T-helper 1 cell (primary cell): ENCODE measurements at regions not wholly inside any gene's neighbourhood (a gene's known extent, or its start where the extent isn't known, plus 50 kb on each side); places are given as distances from the start of the nearest gene placed in this dataset.

Experiments
- DNase-seq, 5 donors: peaks; one replicate each; pipeline ENCODE4 v3.0.0-alpha.2; 2012 to 2020

DNA sequence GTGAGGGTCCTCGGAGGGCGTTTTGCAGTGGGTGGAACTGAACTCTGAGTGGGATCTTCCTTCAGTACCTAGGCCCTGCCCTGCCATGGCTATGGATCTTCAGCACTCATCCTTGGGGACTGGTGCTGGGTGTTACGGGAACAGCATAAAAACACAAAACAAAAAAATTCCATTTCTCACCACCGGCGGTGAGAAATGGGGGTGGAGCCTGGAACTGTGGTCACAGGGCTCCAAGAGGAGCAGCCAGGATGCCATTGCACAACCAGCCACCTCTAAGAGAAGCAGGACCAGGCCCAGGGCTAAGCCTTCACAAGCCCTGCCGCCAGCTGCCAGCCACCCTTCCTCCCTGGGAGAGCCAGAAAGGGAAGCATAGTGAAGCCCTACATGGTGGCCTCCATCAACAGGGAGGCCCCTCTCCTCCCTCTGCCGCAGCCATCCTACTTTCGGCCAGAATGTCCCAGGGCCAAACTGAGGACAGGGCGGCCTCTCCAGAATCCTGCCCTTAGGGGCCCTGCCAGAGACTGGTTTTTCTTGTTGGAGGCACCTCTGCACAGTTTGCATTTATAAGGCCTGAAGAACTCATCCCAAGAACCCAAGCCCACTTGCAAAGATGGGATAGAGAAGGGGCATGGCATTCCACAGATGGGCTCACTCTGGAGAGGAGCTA, 76.5 kb downstream of the VCPKMT start:
- no peak for DNase-seq

DNA sequence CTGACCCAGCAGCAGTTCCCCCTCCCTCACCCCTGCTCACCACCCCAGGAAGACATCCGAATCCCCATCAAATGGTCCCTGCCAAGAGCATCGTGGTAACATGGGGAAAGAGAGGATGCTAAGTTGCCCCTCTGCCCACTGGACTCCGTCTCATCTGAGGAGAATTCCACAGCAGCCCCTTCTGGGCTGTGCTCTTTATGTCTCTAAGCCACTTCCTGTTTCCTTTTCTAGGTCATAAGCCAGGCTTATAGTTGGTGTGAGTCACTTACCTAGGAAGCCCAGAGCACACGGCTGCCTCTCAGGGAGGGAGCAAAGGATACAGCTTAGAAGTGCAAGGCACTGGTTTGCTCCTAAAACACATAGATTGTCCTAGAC, 76.0 kb downstream of the VCPKMT start:
- DNase-seq: peak in 2 of 5 donors; percentile 10 to 81

DNA sequence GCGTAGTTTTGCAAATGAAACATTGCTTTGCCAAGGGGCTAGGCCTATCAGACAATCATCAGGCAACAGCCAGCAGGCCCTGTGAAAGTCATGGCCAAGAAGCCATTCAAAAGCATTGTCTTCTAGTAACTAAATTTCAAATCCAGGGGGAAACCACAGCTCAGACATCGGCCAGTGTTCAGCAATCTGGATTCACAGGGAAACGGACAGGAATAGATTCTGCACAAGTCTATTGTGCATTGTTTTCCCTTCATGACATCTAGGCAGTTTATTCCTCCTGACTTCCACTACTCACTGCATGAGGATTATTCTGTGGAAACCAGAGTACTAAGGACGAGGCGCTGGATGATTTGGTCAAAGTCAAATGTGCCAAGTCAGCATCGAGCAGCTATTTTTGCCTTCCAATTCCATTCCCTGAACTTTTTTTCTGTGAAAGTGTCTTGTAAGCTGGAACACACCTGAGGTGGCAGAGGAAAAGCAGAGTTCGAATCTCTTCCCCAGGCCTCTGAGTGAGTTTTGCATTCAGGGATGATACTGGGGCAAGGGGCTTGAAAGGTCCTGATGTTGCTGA, 75.4 kb downstream of the VCPKMT start:
- no peak for DNase-seq

DNA sequence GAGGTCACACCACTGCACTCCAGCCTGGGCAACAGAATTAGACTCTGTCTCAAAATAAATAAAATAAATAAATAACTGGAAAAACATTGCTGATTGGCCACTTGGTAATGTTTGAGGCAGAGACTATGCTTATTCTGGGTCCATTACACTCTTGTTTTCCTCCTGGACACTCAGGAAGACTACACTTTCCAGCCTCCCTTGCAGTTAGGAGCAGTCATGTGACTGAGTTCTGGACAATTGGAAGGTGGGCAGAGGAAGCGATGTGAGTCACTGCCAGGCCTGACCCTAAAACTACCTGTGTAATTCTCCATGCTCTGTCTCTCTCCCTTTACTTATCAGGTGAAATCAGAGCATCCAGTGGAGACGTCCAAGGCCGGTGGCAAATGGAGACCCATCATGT, 74.4 kb downstream of the VCPKMT start:
- DNase-seq: no peak

DNA sequence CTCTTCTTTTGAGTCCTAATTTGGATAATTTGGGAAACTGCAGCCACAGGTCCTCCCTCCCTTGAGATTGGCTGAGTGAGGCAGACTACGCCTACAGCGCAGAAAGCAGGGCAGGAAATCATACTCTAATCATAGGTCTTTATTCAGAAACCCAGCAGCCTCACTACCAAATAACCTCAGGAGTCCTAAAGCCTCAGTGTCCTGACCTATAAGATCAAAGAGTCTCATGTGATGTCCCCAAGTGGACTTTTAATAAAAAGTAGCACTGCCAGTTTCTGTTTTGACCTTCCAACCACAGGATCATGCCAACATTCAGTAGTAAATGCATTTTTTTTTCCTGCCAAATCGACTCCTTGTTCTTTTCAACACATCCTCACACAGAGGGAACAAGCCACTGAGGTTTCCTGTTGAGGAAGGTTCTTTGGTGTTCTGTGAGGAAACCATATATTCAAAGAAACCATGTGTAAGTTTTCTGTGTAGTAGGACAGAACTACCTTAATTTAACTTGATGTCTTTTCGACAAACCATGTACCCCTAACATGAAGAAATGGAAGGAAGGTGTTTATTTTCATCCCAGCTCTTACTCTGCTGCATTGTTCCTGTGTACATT, 72.2 kb downstream of the VCPKMT start:
- DNase-seq: peak in 1 of 5 donors; percentile 59

DNA sequence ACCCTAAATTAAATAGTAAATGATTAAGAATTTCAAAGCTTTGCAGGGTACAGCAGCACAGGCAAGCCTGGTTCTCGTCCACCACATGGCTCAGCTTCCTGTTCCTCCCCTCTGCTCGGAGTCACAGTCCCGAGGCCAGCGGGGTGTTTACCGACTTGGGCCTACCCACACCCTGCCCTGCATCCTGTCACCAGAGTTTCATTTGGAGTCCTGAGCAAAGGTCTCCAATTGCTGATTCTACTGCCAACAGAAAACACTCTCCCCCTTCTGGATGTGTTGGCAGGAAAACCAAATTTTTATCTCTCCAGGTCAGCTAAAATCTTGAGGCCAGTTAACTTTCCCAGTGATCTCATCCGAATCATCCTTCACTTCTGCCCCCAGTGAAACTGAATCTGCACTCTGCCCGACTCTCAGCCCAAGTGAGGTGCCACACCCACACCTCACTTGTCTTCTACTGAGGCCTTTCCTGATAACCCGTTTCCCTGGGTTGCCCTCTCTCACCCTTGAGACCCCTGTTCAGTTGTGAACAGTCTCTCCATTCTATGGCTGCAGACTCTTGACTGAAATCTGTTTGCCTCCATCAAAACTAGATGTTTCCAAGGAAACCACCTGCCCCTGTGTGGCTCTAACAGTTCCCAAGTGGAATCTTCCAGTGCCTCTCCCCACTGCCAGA, 71.2 kb downstream of the VCPKMT start:
- DNase-seq: peak; percentile 28 to 93 (median 40)

DNA sequence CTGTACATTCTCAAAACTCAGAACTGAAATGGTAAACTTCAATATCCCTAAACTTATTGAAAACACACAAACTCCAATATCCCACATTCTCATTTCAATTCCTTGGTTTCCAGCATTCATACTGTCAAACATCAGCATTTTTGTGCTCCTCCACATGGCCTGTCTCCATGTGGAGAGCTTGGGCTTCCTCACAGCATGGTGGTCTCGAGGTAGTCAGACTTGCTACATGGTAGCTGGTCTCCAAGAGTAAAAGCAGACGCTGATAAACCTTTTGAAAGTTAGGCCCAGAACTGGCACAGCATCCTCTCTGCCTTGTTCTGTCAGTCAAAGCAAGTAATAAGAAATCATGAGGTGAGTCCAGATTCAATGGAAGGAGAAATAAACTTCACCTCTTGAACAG, 70.5 kb downstream of the VCPKMT start:
- DNase-seq: no peak

DNA sequence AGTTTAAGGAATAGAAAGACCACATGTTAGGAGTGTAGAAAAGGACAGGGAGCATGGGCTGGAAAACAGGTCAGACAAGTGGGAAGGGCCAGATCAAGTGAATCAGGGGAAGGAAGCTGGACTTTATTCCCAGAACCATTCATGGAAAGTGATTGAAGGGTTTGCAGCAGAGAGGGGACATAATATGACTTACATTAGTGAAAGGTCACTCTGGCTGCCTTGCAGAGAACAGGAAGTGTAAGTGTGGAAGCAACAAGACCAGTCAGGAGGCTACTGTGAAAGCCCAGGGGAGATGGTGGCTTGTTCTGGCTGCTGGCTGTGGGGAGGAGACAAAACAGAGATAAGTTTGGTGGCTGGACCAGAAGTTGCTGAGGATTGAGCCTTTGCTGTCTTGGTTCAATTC, 69.1 kb downstream of the VCPKMT start:
- DNase-seq: no peak

DNA sequence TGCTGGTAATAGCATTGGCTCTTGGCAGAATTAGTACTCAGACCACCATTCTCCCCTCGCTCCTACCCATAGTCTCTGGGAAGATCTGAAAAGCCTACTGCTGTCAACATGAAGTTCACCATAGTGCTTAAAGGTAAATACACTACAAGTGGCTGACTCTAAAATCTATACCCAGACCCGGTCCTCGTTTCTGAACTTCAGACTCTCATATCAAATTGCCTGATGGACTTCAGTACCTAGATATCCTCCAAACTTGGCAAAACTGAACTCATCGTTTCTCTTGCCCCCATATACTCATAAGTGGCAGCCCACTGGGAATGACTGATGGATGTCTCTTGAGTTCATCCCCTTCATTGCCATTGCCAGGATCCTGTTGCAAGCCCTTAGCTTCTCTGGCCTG, 67.3 kb downstream of the VCPKMT start:
- DNase-seq: no peak

DNA sequence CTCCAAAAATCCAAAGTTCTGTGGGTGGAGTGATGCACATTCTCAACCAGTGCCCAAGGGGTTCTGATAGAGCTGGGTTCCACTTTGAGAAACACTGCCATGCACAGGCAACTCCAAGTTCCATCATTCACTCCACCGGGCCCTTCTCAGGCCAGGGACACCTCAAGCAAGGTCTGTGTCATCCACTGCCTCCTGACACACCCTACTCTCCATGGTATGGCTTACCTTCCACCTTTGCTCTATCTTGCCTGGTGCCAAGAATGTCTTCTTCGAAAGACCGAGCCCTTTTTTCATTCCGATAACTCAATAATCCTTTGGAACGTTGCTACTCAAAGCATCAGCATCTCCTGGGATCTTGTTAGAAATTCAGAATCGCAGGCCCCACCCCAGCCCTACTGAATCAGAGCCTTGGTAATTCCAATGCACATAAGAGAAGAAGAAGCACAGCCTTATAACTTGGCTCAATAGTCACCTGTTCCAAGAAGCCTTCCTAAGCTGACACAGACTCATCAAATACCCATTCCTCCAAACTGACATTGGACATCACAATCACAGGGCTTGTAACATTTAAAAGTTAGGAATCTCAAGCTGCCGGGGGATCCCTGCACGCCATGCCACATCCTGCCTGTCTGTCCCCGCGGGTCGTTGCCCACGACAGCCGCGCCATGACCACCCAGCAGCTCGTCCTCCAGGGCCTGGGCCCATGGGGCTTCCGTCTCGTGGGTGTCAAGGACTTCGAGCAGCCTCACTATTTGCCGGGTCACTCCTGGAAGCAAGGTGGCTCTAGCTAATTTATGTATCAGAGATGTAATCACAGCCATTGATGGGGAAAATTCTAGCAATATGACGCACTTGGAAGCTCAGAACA, 66.4 kb downstream of the VCPKMT start:
- no peak for DNase-seq

DNA sequence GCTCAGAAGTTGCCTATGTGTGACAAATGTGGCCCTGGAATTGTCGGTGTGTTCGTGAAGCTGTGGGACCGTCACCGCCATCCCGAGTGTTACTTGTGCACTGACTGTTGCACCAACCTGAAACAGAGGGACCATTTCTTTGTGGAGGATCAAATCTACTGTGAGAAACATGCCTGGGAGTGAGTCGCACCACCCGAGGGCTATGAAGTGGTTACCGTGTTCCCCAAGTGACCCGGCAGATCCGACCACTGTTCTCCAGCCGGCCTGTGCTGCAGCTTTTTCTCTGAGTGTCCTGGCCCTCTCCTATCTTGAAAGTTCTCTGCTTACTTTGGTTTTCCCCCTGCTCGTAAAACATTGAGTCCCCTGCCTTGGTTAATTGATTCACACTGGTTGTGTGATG, 65.3 kb downstream of the VCPKMT start:
- no peak for DNase-seq

DNA sequence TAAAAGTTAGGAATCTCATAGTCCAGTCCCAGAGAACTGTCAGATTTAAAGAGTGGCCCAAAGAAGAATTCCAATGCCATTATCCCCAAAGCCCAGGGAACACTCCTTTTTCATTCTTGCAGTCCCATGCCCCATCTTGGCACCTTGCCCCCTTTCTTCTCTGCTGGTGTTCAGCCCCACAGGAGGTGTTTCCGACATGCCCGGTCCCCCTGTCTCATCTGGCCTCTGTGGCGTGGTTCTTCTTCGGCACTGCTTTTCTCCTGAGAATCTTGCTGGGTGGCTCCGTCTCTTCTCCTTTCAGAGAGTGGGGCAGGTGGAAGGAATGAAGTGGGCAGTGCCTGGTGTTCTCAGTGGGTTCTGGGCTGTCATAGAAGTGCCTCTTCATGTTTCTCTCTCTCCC, 64.7 kb downstream of the VCPKMT start:
- no peak for DNase-seq

DNA sequence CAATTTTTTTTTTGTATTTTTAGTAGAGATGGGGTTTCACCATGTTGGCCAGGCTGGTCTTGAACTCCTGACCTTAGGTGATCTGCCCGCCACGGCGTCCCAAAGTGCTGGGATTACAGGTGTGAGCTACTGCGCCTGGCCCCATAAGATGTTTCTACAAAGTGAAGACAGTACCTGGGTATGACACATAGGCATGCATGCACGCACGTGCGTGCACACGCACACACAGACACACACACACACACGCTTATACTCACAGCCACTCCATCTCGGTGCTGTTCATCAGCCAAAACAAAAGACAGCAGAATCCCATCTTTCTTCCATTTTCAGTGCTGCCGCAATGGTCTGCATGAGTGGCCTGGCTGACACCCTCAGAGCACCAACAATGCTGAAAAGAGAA, 63.9 kb downstream of the VCPKMT start:
- no peak for DNase-seq

DNA sequence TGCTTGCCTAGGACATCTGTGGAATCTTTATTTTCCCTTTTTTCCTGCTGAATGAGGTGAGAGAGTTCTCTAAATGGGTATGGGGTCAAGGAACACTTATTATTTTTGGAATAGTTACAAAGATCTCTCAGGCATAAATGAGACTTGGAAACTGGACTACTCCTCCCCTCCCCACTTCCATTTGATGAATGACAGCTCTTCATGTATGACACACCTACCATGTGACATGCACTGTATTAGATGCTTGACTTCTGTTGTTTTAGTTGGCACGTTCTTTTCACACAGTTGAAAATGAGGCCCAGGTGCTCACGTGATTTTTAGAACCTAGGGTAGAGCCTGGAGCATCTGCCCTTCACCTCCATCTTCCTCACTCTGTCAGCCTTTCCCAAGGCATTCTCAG, 62.4 kb downstream of the VCPKMT start:
- DNase-seq: no peak

DNA sequence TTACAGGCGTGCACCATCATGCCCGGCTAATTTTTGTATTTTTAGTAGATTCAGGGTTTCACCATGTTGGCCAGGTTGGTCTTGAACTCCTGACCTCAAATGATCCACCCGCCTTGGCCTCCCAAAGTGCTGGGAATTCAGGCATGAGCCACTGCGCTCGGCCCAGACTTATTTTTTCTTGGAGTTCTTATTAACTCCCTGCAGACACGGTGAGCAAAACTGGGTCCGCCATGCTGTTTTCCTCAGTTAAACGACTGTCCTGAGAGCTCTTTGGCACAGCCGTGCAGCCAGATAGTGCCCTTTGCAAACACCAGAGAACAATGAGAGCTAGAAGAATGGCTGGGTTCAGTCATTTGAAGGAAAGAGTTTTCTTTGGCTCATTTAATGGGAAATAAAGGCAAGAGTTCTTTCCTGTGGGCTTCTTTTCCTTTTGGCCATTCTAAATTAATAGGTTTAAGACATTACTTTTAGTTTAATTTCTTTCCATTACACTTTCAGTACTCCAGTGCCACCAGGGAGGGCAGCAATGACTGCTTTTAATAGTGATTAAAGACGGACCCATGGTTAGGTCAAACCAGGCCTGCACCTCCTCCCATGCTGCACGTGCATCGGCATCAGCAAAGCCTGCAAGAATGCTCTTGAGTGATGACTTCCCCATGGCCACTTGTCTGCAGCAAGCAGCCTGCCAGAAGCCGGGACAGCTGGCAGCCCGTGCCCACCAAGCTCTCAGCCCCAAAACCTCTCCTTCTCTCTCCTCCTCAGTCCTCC, 60.7 kb downstream of the VCPKMT start:
- no peak for DNase-seq

DNA sequence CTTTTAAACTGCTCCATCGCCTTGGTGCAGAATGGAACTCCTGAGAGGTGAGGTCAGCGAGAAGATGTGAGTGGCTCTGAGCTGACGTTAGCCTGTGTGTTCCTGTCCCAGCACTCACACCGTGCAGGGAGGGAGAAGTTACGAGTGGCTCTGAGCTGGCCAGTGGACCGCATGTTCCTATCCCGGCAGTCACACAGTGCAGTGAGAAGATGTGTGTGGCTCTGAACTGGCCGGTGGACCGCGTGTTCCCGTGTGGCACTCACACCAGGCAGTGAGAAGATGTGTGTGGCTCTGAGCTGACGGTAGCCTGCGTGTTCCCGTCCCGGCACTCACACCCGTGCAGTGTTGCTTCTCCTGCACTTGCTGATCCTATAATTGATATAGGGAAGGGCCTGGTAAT, 59.9 kb downstream of the VCPKMT start:
- no peak for DNase-seq

DNA sequence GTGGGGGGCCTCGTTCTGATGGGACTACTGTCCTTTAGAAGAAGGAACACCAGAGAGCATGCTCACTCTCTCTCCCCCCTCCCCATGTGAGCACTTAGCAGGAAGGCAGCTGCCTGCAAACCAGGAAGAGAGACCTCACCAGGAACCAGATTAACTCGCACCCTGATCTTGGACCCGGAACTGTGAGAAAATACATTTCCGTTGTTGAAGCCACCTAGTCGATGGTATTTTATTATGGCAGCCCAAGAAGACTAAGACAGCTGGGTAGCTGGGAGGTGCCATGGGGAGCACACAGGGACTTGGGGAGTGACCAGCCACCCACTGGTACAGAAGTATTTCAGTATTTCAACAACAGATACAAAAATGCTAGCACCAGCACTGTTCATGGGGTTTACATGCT, 59.0 kb downstream of the VCPKMT start:
- DNase-seq: no peak

DNA sequence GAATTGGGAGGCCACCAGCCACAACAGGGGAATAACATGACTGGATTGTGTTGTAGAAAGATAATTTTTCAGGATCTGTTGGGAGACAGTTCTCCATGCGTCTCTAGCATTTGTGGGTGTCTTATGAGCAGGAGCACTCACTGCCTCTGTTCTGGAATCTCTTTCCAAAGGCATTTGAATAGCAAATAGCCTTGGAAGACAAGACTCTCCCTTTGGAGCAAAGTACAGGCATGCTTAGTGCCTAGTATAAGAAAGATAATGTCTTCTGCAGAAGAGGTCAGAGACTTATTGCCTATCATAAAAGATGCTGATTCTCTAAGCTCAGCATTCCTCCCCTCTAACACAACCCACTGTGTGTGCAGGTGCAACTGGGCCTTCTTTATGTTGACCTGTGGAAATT, 58.3 kb downstream of the VCPKMT start:
- DNase-seq: no peak
